ENCODE measurements at regions not wholly inside any gene's neighbourhood (a gene's known extent, or its start where the extent isn't known, plus 50 kb on each side); places are given as distances from the start of the nearest gene placed in this dataset.

DNA sequence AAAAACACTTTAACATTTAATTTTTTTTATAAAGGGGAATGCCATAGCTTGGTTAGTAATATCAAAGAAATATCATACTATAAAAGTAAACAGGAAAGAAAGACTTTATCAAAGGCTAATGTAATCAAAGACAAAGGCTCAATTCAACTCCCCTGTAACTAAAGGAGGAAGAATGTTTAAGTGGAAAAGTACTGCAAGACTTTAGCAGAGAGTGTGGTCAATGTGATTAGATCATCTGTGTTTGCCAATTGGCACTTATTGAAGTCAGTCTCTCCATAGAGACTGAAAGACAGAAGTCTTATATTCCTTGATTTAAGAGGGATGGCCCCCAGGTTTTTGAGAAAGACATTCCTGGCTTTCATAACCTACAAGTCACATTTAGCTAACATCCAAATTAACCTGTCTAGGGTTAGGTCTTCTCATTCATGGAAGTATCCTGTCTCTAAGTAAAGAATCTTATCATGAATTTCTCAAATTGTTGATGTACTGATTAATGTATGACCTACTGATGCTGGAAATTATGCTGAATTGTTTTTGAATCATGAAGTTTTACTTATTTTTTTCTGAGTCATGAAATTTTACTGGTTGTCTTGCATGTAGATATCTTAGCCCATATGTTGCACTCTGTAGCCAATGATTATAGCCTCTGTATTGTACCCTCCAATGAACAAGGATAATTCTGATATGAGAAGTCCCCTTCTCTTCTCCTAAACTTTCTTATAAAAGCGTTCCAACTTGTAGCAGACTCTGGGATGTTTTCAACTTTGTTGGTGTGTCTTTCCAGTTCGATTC, 65.4 kb downstream of the ATXN7L3B start:
- Histone ChIP-seq H3K4me3 (ENCODE audit: insufficient read depth in 1 of 2, low read depth in 1 of 2, low read length in 2 of 2) (no peak overlapping the region), H3K9ac (ENCODE audit: low read length) (no peak overlapping the region), H2BK12ac (ENCODE audit: low read length in 2 of 2) (no peak overlapping the region), H3K18ac (ENCODE audit: low read depth in 1 of 2, low read length in 2 of 2) (no peak overlapping the region), H3K27ac (ENCODE audit: low read length, poor library complexity, severe bottlenecking) (no peak overlapping the region), H2BK5ac (ENCODE audit: low read depth, low read length, poor library complexity, severe bottlenecking) (no peak overlapping the region), H3K4me1 (ENCODE audit: control insufficient read depth, insufficient read depth, low read depth, low read length) (no peaks in the 10 kb centered on the region), H3K36me3 (ENCODE audit: control insufficient read depth in 1 of 2, insufficient read depth in 2 of 2, low read depth in 1 of 2, low read length in 2 of 2) (no peaks in the 10 kb centered on the region), H3K4ac (ENCODE audit: low read depth in 1 of 2, low read length in 2 of 2) (no peak overlapping the region), H3K27me3 (ENCODE audit: control insufficient read depth in 1 of 2, insufficient read depth in 1 of 2, low read length in 2 of 2) (no peaks in the 10 kb centered on the region), H2BK15ac (ENCODE audit: low read depth, poor library complexity, severe bottlenecking) (no peak overlapping the region), H3K9me3 (ENCODE audit: control insufficient read depth, low read length) (no peaks in the 10 kb centered on the region), H4K8ac (ENCODE audit: low read length) (no peak overlapping the region), H4K91ac (ENCODE audit: low read length) (no peak overlapping the region), H3K14ac (ENCODE audit: low read length in 2 of 2) (no peak overlapping the region), H2AFZ (ENCODE audit: low read depth, low read length) (no peak overlapping the region), H2BK120ac (ENCODE audit: low read depth, low read length) (no peak overlapping the region), H3K23ac (ENCODE audit: low read length in 2 of 2) (no peak overlapping the region), H2AK5ac (ENCODE audit: low read length, severe bottlenecking) (no peak overlapping the region), H3K4me2 (ENCODE audit: low read length, poor library complexity, severe bottlenecking) (no peak overlapping the region), H3K79me1 (replicated peaks; ENCODE audit: low read length, poor library complexity, severe bottlenecking) (no peaks in the 10 kb centered on the region)
- WGBS: 60% methylated on average over 1 of the region's 2 CpGs
- no peak for DNase-seq

DNA sequence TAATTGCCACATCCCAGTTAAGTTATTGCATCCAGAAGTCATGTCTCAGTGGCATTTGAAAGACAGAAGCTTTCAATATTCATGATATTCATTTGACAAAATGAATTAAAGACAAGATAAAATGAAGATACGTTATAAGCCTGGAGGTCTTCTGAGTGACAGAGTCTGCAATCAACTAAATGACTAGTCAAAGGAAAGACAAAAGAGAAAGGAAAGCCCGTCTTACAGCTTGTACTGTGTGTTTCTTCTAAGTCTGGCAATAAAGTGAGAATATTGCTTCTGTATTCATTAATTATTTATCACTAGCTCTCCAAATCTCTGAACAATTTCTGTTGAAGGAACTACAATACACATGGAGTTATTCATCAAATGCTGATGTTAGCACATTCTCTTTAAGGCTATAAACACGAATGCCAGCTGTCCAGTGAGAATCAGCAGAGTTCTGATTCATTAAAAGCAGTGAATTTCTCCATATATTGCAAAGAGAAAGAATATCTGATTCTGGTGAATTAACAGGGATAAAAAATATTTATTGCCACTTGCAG, 70.7 kb downstream of the ATXN7L3B start:
- Histone ChIP-seq H2BK120ac (ENCODE audit: low read depth, low read length) (no peak overlapping the region), H3K79me1 (replicated peaks; ENCODE audit: low read length, poor library complexity, severe bottlenecking) (no peaks in the 10 kb centered on the region), H3K27ac (ENCODE audit: low read length, poor library complexity, severe bottlenecking) (no peak overlapping the region), H3K9me3 (ENCODE audit: control insufficient read depth, low read length) (no peaks in the 10 kb centered on the region), H2BK15ac (ENCODE audit: low read depth, poor library complexity, severe bottlenecking) (no peak overlapping the region), H3K4me1 (ENCODE audit: control insufficient read depth, insufficient read depth, low read depth, low read length) (no peaks in the 10 kb centered on the region), H3K18ac (ENCODE audit: low read depth in 1 of 2, low read length in 2 of 2) (no peak overlapping the region), H3K36me3 (ENCODE audit: control insufficient read depth in 1 of 2, insufficient read depth in 2 of 2, low read depth in 1 of 2, low read length in 2 of 2) (no peaks in the 10 kb centered on the region), H3K27me3 (ENCODE audit: control insufficient read depth in 1 of 2, insufficient read depth in 1 of 2, low read length in 2 of 2) (no peaks in the 10 kb centered on the region), H3K4me2 (ENCODE audit: low read length, poor library complexity, severe bottlenecking) (no peak overlapping the region), H3K23ac (ENCODE audit: low read length in 2 of 2) (no peak overlapping the region), H3K4me3 (ENCODE audit: insufficient read depth in 1 of 2, low read depth in 1 of 2, low read length in 2 of 2) (no peak overlapping the region), H2AFZ (ENCODE audit: low read depth, low read length) (no peak overlapping the region), H3K14ac (ENCODE audit: low read length in 2 of 2) (no peak overlapping the region), H3K4ac (ENCODE audit: low read depth in 1 of 2, low read length in 2 of 2) (no peak overlapping the region), H2AK5ac (ENCODE audit: low read length, severe bottlenecking) (no peak overlapping the region), H4K91ac (ENCODE audit: low read length) (no peak overlapping the region), H2BK5ac (ENCODE audit: low read depth, low read length, poor library complexity, severe bottlenecking) (no peak overlapping the region), H4K8ac (ENCODE audit: low read length) (no peak overlapping the region), H3K9ac (ENCODE audit: low read length) (no peak overlapping the region), H2BK12ac (ENCODE audit: low read length in 2 of 2) (no peak overlapping the region)
- DNase-seq: no peak
- WGBS: 60% methylated on average over 2 of the region's 3 CpGs

DNA sequence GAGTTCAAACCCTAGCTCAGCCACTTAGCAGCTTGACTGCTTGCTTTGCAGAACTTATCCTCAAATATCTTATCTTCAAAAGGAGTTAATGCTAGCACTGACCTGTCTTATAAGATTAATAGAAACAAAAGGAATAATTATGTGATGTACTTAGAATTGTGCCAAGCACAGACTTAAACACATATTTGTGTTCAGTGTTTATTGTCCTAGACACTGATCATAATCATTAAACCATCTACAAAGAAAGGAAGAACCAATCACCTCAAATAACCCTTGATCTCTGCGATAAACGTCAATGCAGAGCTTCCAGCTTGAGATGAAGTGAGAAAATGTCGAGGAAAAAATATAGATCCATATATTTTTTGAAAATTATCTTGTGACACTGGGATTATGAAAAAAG, 73.1 kb downstream of the ATXN7L3B start:
- Histone ChIP-seq H3K18ac (ENCODE audit: low read depth in 1 of 2, low read length in 2 of 2) (no peak overlapping the region), H3K27ac (ENCODE audit: low read length, poor library complexity, severe bottlenecking) (no peak overlapping the region), H2AK5ac (ENCODE audit: low read length, severe bottlenecking) (no peak overlapping the region), H2BK5ac (ENCODE audit: low read depth, low read length, poor library complexity, severe bottlenecking) (no peak overlapping the region), H3K4me2 (ENCODE audit: low read length, poor library complexity, severe bottlenecking) (no peak overlapping the region), H2BK120ac (ENCODE audit: low read depth, low read length) (no peak overlapping the region), H2BK12ac (ENCODE audit: low read length in 2 of 2) (no peak overlapping the region), H3K27me3 (ENCODE audit: control insufficient read depth in 1 of 2, insufficient read depth in 1 of 2, low read length in 2 of 2) (no peaks in the 10 kb centered on the region), H3K36me3 (ENCODE audit: control insufficient read depth in 1 of 2, insufficient read depth in 2 of 2, low read depth in 1 of 2, low read length in 2 of 2) (no peaks in the 10 kb centered on the region), H3K4ac (ENCODE audit: low read depth in 1 of 2, low read length in 2 of 2) (no peak overlapping the region), H2AFZ (ENCODE audit: low read depth, low read length) (no peak overlapping the region), H3K4me1 (ENCODE audit: control insufficient read depth, insufficient read depth, low read depth, low read length) (no peaks in the 10 kb centered on the region), H3K79me1 (replicated peaks; ENCODE audit: low read length, poor library complexity, severe bottlenecking) (no peaks in the 10 kb centered on the region), H3K9me3 (ENCODE audit: control insufficient read depth, low read length) (no peaks in the 10 kb centered on the region), H4K8ac (ENCODE audit: low read length) (no peak overlapping the region), H3K23ac (ENCODE audit: low read length in 2 of 2) (no peak overlapping the region), H3K14ac (ENCODE audit: low read length in 2 of 2) (no peak overlapping the region), H3K9ac (ENCODE audit: low read length) (no peak overlapping the region), H3K4me3 (ENCODE audit: insufficient read depth in 1 of 2, low read depth in 1 of 2, low read length in 2 of 2) (no peak overlapping the region), H2BK15ac (ENCODE audit: low read depth, poor library complexity, severe bottlenecking) (no peak overlapping the region), H4K91ac (ENCODE audit: low read length) (no peak overlapping the region)
- WGBS: no CpG with 5 or more reads among the region's 3 CpGs
- no peak for DNase-seq

DNA sequence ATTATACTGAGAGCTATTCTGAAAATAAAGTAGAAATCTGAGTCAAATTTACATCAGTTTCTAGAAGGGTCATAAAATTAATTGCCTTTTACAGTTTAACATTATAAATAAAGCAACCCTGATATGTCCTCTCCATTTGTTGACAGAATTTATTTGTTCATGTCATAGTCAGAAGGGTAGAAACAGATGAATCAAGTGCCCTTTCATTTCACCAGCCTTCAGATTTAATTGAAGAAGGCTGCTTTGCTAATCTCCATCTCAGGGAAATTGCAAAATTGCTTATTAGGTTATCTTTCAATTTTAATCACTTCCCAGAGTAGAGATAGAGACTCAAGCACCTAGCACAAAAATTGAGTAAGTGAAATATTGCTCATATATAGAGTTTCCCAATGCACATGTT, 76.8 kb downstream of the ATXN7L3B start:
- no peaks in the 10 kb centered on the region for H3K27me3 ChIP-seq (ENCODE audit: control insufficient read depth in 1 of 2, insufficient read depth in 1 of 2, low read length in 2 of 2)
- no peak for DNase-seq
- H2BK120ac ChIP-seq (ENCODE audit: low read depth, low read length): no peak overlapping the region
- no peak overlapping the region for H3K9ac ChIP-seq (ENCODE audit: low read length)
- H3K27ac ChIP-seq (ENCODE audit: low read length, poor library complexity, severe bottlenecking): no peak overlapping the region
- no peak overlapping the region for H3K4me2 ChIP-seq (ENCODE audit: low read length, poor library complexity, severe bottlenecking)
- no peak overlapping the region for H3K18ac ChIP-seq (ENCODE audit: low read depth in 1 of 2, low read length in 2 of 2)
- H2BK12ac ChIP-seq (ENCODE audit: low read length in 2 of 2): no peak overlapping the region
- H3K23ac ChIP-seq (ENCODE audit: low read length in 2 of 2): no peak overlapping the region
- H3K4me1 ChIP-seq (ENCODE audit: control insufficient read depth, insufficient read depth, low read depth, low read length): no peaks in the 10 kb centered on the region
- no peaks in the 10 kb centered on the region for H3K9me3 ChIP-seq (ENCODE audit: control insufficient read depth, low read length)
- H4K91ac ChIP-seq (ENCODE audit: low read length): no peak overlapping the region
- no peak overlapping the region for H3K4ac ChIP-seq (ENCODE audit: low read depth in 1 of 2, low read length in 2 of 2)
- no peak overlapping the region for H2BK5ac ChIP-seq (ENCODE audit: low read depth, low read length, poor library complexity, severe bottlenecking)
- no peak overlapping the region for H3K4me3 ChIP-seq (ENCODE audit: insufficient read depth in 1 of 2, low read depth in 1 of 2, low read length in 2 of 2)
- H3K36me3 ChIP-seq (ENCODE audit: control insufficient read depth in 1 of 2, insufficient read depth in 2 of 2, low read depth in 1 of 2, low read length in 2 of 2): no peaks in the 10 kb centered on the region
- H3K79me1 ChIP-seq (replicated peaks; ENCODE audit: low read length, poor library complexity, severe bottlenecking): no peaks in the 10 kb centered on the region
- H4K8ac ChIP-seq (ENCODE audit: low read length): no peak overlapping the region
- H2BK15ac ChIP-seq (ENCODE audit: low read depth, poor library complexity, severe bottlenecking): no peak overlapping the region
- no peak overlapping the region for H2AFZ ChIP-seq (ENCODE audit: low read depth, low read length)
- no peak overlapping the region for H3K14ac ChIP-seq (ENCODE audit: low read length in 2 of 2)
- H2AK5ac ChIP-seq (ENCODE audit: low read length, severe bottlenecking): no peak overlapping the region
